Activated T-cell treated with anti-CD3 and anti-CD28 coated beads, Interleukin-2, amount 50 U/mL, for 4 hours (primary cell): ENCODE measurements at regions not wholly inside any gene's neighbourhood (a gene's known extent, or its start where the extent isn't known, plus 50 kb on each side); places are given as distances from the start of the nearest gene placed in this dataset.
"Not testable (repeated sequence)": the region's sequence is repeated elsewhere in the genome, so short reads cannot be mapped to it uniquely, and the experiment has no call there.

Source experiments
- ATAC-seq, 2 donors: fragments of 200-7000 bp; cut with Tn5 transposase; one replicate each; pipeline ENCODE4 v1.10.0; 2021
- DNase-seq: peaks from one replicate; pipeline ENCODE4 v3.0.0-alpha.2; 2020
- H3K27me3 Mint-ChIP-seq: one replicate; pipeline ENCODE4 v1.8.0; 2021; ENCODE audit warnings: low read depth, mixed read lengths
- H3K36me3 Mint-ChIP-seq: one replicate; pipeline ENCODE4 v1.8.0; 2022; ENCODE audit warnings: mixed read lengths; ENCODE audit not compliant: insufficient read depth
- H3K4me1 Mint-ChIP-seq: one replicate; pipeline ENCODE4 v1.8.0; 2021; ENCODE audit warnings: low read depth, mixed read lengths
- H3K4me3 Mint-ChIP-seq: one replicate; pipeline ENCODE4 v1.8.0; 2021; ENCODE audit warnings: mild to moderate bottlenecking, moderate library complexity, mixed read lengths
- H3K9me3 Mint-ChIP-seq: one replicate; pipeline ENCODE4 v1.8.0; 2021; ENCODE audit warnings: mixed read lengths

DNA sequence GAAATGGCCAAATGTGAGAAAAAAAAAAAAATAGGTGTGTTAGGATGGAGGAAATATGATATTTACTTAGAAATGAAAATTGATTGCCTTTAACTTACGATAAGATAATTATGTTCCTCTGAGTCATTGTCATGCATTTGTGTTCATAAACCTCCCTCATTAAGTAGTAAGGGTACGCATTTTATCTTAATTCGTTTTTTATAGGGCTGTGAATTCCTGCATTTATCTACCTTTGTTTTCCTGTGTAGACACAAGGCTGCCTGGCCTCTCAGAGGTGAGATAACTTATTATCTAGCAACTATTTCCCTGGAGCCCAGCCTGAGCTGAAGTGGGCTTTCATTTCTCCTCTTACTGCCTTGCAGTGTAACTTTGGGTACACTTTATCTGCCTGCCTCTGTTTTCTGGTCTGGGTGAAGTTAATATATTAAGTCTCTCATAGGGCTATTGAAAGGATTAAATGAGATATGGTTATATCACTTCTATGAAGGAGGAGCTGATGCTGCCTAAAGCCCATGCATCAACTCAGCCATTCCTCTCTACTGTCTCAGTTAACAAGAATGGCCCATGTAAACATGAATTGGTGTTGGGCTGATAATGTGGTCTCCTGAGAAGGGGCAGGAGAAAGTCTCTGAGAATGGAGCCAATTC is 103.8 kb upstream of the KLF4 start:
- ATAC-seq (no peak), DNase-seq (no peak)
- peaks cover 2% of the 10 kb centered on the region for H3K27me3 Mint-ChIP-seq
- H3K4me3 Mint-ChIP-seq = no peak overlapping the region
- no peaks in the 10 kb centered on the region for H3K36me3 Mint-ChIP-seq
- H3K4me1 Mint-ChIP-seq = no peaks in the 10 kb centered on the region
- H3K9me3 Mint-ChIP-seq = no peaks in the 10 kb centered on the region

DNA sequence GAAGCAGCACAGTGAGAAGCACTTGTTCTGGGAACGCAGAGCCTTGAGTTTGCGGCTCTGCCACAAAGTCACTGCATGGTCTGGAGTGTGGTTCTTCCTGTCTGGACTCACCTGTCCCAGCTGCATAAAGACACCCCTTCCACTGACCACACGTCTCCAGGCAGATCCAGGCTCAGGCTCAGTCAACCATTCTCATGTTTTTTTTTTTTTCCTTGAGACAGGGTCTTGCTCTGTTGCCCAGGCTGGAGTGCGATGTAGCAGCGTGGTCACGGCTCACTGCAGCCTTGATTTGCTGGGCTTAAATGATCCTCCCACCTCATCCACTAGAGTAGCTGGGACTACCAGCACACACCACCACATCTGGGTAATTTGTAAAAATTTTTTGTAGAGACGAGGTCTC is 102.9 kb upstream of the KLF4 start:
- no peak for ATAC-seq
- H3K9me3 Mint-ChIP-seq = no peaks in the 10 kb centered on the region

DNA sequence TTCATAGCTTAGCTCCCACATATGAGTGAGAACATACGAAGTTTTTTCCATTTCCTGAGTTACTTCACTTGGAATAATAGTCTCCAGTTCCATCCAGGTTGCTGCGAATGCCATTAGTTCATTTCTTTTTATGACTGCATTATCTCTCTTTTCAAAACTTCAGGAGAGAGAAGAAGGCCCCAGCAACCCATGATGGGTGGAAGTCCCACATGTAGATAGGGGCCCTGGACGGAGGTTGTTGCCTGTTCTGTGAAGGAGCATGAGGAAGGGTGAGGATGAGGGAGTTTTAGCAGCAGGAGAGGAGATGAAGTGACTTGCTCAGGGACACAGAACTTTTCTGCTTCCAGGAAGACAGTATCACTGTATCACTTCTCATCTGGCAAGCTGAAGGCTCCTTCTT is 102.2 kb upstream of the KLF4 start:
- Mint-ChIP-seq H3K4me1 (no peaks in the 10 kb centered on the region), H3K9me3 (no peaks in the 10 kb centered on the region), H3K4me3 (no peak overlapping the region), H3K36me3 (no peaks in the 10 kb centered on the region), H3K27me3 (peaks cover 2% of the 10 kb centered on the region)
- ATAC-seq = no peak
- DNase-seq = no peak

More for the DNA sequence above, 102.9 kb upstream of the KLF4 start:
- no peaks in the 10 kb centered on the region for H3K36me3 Mint-ChIP-seq
- DNase-seq = no peak
- peaks cover 2% of the 10 kb centered on the region for H3K27me3 Mint-ChIP-seq
- no peak overlapping the region for H3K4me3 Mint-ChIP-seq
- no peaks in the 10 kb centered on the region for H3K4me1 Mint-ChIP-seq

DNA sequence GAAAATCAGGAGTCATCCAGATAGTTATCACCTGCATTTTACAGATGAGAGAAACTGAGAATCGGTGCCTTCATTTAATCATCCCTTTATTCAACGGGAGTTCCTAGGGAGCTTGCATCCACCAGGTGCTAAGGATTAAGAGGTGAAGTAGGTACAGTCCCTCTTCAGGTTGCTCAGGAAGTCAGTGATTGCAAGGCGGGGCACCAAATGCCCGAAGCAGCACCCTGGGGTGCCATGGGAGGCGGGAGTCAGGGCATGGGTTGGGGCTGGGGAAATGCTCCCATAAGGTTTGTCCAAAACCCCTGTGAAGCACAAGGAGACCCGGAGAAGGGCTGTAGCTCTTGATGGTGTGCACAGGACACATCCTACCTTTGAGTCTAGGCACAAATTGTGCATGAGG is 98.8 kb upstream of the KLF4 start:
- Mint-ChIP-seq H3K36me3 (no peaks in the 10 kb centered on the region), H3K9me3 (no peaks in the 10 kb centered on the region), H3K27me3 (peaks cover 2% of the 10 kb centered on the region), H3K4me1 (no peaks in the 10 kb centered on the region), H3K4me3 (no peak overlapping the region)
- DNase-seq (no peak), ATAC-seq (no peak)

DNA sequence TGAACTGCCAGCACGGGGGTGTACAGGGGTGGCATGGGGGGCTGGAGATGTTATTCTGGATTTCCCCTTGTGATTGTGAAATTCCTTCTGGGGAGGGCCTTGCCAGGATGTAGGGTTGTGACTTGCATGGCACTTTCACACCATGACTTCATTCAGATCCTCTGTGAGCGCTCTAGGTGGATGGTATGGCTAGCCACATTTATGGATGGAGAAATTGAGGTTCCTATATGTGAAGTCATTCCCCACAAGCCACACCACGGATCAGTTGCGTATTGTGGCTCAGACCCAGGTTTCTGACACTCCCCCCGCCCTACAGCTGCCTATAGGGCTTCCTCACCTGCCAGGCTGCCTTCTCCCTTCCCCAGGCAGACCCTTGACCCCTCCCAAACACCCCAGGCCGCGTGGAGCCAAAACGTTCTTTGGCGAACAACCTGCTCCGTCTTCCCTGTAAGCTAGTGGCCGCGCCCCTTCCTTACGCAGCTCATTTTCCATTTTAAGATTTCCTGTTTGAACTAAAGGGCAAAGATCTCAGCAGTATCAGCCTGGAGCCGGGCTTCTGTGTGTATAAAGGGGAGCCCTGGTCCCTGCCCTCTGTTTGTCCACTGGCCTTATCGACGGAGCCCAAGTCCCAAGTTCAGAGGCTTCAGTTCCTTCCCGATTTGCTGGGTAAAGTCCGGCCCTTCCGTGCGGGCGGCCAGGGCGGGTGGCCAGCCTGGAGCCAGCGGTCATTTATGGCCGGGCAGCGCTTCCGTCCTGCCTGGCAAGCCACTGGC is 97.8 kb upstream of the KLF4 start:
- no peaks in the 10 kb centered on the region for H3K36me3 Mint-ChIP-seq
- no peaks in the 10 kb centered on the region for H3K9me3 Mint-ChIP-seq
- DNase-seq (no peak), ATAC-seq (no peak)
- no peaks in the 10 kb centered on the region for H3K4me1 Mint-ChIP-seq
- no peak overlapping the region for H3K4me3 Mint-ChIP-seq
- peaks cover 2% of the 10 kb centered on the region for H3K27me3 Mint-ChIP-seq

DNA sequence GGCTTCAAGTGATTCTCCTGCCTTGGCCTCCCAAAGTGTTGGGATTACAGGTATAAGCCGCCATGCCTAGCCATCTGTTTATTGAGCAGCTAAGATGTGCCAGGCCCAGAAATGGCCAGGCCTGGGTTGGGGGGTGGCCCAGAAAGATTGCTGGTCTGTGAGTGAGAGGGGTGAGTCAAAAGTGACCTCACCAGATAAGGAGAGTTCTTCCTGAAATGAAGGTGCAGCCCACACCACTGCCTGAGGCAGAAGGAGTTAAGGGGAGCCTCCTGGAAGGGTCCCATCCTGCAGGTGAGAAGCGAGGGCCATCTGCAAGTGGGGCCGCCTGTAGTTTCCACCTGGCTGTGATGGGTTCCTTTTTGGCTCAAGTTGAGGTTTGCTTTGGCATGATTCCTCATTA is 96.9 kb upstream of the KLF4 start:
- peaks cover 2% of the 10 kb centered on the region for H3K27me3 Mint-ChIP-seq
- H3K4me1 Mint-ChIP-seq = no peaks in the 10 kb centered on the region
- no peak overlapping the region for H3K4me3 Mint-ChIP-seq
- no peaks in the 10 kb centered on the region for H3K9me3 Mint-ChIP-seq
- no peaks in the 10 kb centered on the region for H3K36me3 Mint-ChIP-seq
- DNase-seq = no peak
- no peak for ATAC-seq

DNA sequence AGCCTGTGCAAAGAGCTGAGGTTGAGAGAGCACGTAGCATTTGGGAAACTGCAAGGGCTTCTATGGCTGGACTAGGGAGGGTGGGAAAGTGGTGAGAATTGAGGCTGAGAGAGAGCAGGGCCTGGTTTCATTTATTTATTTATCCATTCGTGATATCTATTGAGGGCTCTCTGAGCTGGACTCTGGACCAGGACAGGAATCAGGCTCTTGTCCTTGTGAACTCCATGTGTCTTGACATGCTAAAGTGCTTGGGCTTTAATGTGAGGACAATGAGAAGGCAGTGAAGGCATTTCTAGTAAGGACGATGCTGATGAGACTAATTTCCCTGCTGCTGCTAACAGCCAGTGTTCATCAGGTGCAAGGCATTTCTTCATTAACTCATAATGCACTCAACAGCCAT is 95.9 kb upstream of the KLF4 start:
- Mint-ChIP-seq H3K9me3 (no peaks in the 10 kb centered on the region), H3K4me1 (no peaks in the 10 kb centered on the region)

DNA sequence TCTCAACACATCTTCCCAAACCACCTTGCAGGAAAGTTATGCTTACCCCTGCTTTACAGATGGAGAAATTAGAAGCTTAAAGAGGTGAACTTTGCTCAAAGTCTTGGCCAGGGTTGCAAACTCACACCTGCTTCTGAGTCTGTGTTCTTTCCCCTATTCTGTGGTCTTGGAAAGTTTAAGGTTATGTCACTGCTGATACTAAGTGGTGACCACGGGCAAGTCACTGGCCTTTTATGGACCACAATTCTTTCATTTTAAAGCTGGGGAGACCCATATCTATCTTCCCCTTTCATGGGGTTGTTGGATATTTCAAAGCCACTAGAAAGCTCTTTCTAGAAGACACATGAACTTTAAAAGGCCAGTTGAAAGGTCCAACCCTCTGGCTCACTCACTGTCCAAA is 95.4 kb upstream of the KLF4 start:
- no peak overlapping the region for H3K4me3 Mint-ChIP-seq
- H3K9me3 Mint-ChIP-seq = no peaks in the 10 kb centered on the region
- DNase-seq (no peak), ATAC-seq (no peak)
- H3K27me3 Mint-ChIP-seq = peaks cover 2% of the 10 kb centered on the region
- H3K4me1 Mint-ChIP-seq = no peaks in the 10 kb centered on the region
- H3K36me3 Mint-ChIP-seq = no peaks in the 10 kb centered on the region

More for the DNA sequence above, 95.9 kb upstream of the KLF4 start:
- DNase-seq (no peak), ATAC-seq (no peak)
- Mint-ChIP-seq H3K27me3 (peaks cover 2% of the 10 kb centered on the region), H3K36me3 (no peaks in the 10 kb centered on the region), H3K4me3 (no peak overlapping the region)

DNA sequence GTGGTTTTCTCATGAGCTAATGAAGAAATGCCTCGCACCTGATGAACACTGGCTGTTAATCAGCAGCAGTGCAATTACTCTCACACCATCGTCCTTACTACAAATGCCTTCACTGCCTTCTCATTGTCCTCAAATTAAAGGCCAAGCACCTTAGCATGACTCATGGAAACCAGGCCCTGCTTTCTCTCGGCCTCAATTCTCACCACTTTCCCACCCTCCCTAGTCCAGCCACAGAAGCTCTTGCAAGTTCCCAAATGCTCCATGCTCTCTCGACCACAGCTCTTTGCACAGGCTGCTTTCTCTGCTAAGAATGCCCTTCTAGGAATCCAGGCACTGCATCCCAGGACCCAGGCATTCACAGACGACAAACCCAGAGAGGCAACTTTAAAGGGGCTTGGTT is 94.6 kb upstream of the KLF4 start:
- no peak for ATAC-seq
- Mint-ChIP-seq H3K4me3 (no peak overlapping the region), H3K4me1 (no peaks in the 10 kb centered on the region), H3K27me3 (no peaks in the 10 kb centered on the region), H3K9me3 (no peaks in the 10 kb centered on the region), H3K36me3 (no peaks in the 10 kb centered on the region)
- DNase-seq = no peak

DNA sequence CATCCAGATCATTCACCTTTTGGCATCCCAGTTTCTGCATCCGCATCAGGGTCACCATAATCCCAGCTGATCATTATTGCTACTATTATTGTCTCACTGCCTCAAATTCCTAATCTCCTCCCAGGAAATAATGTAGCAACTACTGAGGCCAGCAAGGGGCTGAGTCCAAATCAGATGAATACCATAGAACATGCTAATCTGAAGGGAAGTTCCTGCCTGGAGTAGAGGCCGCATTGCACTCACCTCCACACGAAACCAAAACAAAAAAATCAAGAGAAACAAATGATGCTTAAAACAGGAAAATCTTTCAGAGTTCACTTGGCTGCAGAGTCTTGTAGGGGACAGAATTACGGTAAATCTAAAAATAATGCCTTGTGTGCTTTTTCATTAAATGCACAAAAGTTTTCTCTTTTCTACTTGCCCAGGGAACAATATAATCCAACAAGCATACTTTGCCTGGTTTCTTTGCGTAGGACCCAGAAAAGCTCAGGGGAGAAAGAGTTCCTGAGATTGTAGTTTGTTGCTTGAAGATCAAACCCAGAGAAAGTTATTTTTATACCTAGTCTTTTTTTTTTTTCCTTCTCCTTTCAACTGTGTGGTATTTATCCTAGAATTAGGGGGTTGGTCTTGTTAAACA is 87.7 kb upstream of the KLF4 start:
- Mint-ChIP-seq H3K4me1 (no peaks in the 10 kb centered on the region), H3K9me3 (no peaks in the 10 kb centered on the region), H3K36me3 (no peaks in the 10 kb centered on the region), H3K27me3 (no peaks in the 10 kb centered on the region), H3K4me3 (no peak overlapping the region)
- ATAC-seq (no peak), DNase-seq (no peak)

DNA sequence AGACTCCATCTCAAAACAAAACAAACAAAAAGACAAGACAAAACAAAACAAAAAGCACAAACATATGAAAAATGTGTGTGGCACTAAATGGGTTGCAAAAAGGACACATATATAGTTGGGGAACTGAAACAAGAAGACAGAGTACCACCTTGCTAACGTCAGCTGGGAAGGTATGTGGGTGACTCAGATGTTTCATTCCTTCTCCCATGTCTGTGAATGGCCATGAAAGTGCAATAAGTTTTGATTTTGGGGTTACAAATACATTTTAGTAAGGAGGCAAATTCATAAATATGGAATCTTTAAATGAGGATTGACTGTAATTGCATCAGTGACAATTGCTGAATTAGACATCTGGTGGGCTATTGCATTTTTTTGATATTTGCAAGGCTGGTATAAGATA is 81.6 kb upstream of the KLF4 start:
- Mint-ChIP-seq H3K27me3 (no peaks in the 10 kb centered on the region), H3K36me3 (no peaks in the 10 kb centered on the region), H3K4me3 (no peak overlapping the region), H3K9me3 (no peaks in the 10 kb centered on the region), H3K4me1 (no peaks in the 10 kb centered on the region)
- no peak for ATAC-seq
- DNase-seq = no peak

DNA sequence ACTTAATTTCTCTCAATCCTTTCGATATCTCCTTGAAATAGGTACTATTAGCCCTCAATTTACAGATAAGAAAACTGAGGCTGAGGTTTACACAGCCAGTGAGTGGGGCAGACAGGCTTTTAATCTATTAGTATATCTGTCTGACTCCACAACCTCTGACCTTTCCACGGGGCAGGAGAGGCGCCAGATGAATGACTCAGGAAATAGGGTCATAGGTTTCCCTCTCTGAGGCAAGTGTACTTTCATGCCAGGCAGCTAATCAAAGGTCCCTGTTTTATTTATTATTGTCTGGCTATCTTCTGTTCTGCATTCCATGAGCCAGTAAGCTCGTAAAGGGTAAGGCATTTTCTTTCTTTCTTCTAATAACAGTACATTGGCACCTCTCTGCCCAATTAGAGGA is 79.6 kb upstream of the KLF4 start:
- ATAC-seq (no peak), DNase-seq (no peak)
- Mint-ChIP-seq H3K27me3 (no peaks in the 10 kb centered on the region), H3K36me3 (no peaks in the 10 kb centered on the region), H3K4me3 (no peak overlapping the region), H3K4me1 (no peaks in the 10 kb centered on the region), H3K9me3 (no peaks in the 10 kb centered on the region)

DNA sequence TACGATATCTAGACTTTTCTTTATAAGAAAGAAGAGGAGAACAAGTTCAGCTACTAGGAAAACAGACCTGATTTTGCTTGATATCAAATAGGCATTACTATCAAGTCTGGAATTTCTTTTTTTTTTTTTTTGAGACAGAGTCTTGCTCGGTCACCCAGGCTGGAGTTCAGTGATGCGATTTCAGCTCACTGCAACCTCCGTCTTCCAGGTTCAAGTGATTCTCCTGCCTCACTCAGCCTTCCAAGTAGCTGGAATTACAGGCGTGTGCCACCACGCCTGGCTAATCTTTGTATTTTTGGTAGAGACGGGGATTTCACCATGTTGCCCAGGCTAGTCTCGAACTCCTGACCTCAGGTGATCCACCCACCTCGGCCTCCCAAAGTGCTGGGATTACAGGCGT is 78.8 kb upstream of the KLF4 start:
- not testable (repeated sequence) for H3K27me3 Mint-ChIP-seq, H3K4me3 Mint-ChIP-seq, H3K4me1 Mint-ChIP-seq, ATAC-seq, DNase-seq, H3K9me3 Mint-ChIP-seq, H3K36me3 Mint-ChIP-seq

DNA sequence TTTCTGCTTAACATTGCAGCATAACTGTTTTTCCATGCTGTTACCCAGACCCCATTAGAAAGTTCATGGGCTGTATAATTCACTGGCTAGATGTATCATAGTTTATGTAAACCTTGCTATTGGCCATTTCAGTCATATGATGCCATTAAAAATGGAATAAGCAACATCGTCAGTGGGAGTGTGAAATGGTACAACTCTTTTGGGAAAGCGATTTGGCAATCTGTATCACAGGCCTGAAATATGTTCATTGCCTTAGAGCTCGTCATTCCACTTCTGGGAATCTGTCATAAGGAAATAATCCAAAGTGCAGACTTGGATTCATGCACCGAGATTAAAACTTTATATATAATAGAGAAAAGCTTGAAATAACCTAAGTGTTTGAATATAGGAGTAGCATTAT is 77.9 kb upstream of the KLF4 start:
- Mint-ChIP-seq H3K4me3 (no peak overlapping the region), H3K36me3 (no peaks in the 10 kb centered on the region), H3K9me3 (no peaks in the 10 kb centered on the region), H3K4me1 (no peaks in the 10 kb centered on the region), H3K27me3 (no peaks in the 10 kb centered on the region)
- ATAC-seq (no peak), DNase-seq (no peak)

DNA sequence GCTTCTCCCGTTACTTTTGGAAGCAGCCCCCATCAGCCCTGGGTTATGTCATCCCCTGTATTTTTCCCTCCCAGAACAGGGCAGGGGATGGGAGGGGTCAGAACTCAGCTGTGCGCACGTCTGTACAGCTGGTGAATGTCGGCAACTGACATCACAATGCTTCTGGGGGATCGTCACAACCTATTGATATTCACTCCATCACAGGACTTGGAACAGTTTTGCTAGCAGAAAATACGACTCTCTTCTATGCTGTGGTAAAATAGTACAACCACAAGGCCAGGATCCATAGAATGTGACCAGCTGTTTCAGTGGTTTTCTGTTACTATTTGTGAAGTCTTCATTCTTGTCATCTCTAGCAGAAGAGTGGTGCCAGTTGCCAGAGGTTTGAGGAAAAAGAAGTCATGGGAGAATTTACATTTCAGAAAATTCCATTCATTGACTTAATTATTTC is 77.1 kb upstream of the KLF4 start:
- no peaks in the 10 kb centered on the region for H3K27me3 Mint-ChIP-seq
- H3K9me3 Mint-ChIP-seq = no peaks in the 10 kb centered on the region
- H3K4me1 Mint-ChIP-seq = no peaks in the 10 kb centered on the region
- no peak for ATAC-seq
- no peaks in the 10 kb centered on the region for H3K36me3 Mint-ChIP-seq
- DNase-seq = no peak
- no peak overlapping the region for H3K4me3 Mint-ChIP-seq
